HAP-1 (cell line): ENCODE measurements at regions not wholly inside any gene's neighbourhood (a gene's known extent, or its start where the extent isn't known, plus 50 kb on each side); places are given as distances from the start of the nearest gene placed in this dataset.
A peak's percentile ranks its signal among the peaks of the same experiment; 100 is the strongest.

Source experiments
- DNase-seq, 2 experiments: peaks; one replicate each; pipeline ENCODE4 v3.0.0-alpha.2; 2016 to 2020; ENCODE audit warnings: low spot score in 2 of 2
- H3K27me3 ChIP-seq: fragments of 250-450 bp; sonication (Bioruptor Pico); 2 replicates; pipeline ENCODE4 v1.5.1; 2020; ENCODE audit warnings: low read depth, mild to moderate bottlenecking, moderate library complexity
- H3K36me3 ChIP-seq: fragments of 250-450 bp; sonication (Bioruptor Pico); replicated peaks from 2 replicates; pipeline ENCODE4 v1.5.1; 2020; ENCODE audit warnings: mild to moderate bottlenecking
- H3K4me1 ChIP-seq: fragments of 250-450 bp; sonication (Bioruptor Pico); 2 replicates; pipeline ENCODE4 v1.5.1; 2020; ENCODE audit warnings: mild to moderate bottlenecking
- H3K4me3 ChIP-seq: fragments of 250-450 bp; sonication (Bioruptor Pico); 2 replicates; pipeline ENCODE4 v1.5.1; 2020; ENCODE audit warnings: mild to moderate bottlenecking, moderate library complexity
- H3K9me3 ChIP-seq: fragments of 250-450 bp; sonication (Bioruptor Pico); 2 replicates; pipeline ENCODE4 v1.5.1; 2020; ENCODE audit warnings: mild to moderate bottlenecking, moderate library complexity
- in situ Hi-C: fragments of 300-500 bp; cut with MboI; formaldehyde crosslinking; loops from 3 replicates; pipeline ENCODE4 v1.14.3; 2020; ENCODE audit warnings: low sequenced_read_pairs, inconsistent platforms, mixed read lengths

GRCh38 chr6:26249957-26250697 is 114.9 kb upstream of the BTN3A2 start:
- Histone ChIP-seq H3K4me1 (peaks cover 17% of the 10 kb centered on the region), H3K27me3 (no peaks in the 10 kb centered on the region), H3K36me3 (no peaks in the 10 kb centered on the region), H3K4me3 (no peak overlapping the region), H3K9me3 (no peaks in the 10 kb centered on the region)
- in situ Hi-C loops: no loop called here
- no peak for DNase-seq

GRCh38 chr6:26250698-26251044 is 114.3 kb upstream of the BTN3A2 start:
- in situ Hi-C loops: no loop called here
- Histone ChIP-seq H3K27me3 (no peaks in the 10 kb centered on the region), H3K4me3 (no peak overlapping the region), H3K4me1 (peaks cover 17% of the 10 kb centered on the region), H3K36me3 (no peaks in the 10 kb centered on the region), H3K9me3 (no peaks in the 10 kb centered on the region)
- no peak for DNase-seq

- no peaks in the 10 kb centered on the region for H3K36me3 ChIP-seq
- no peak for DNase-seq
- peaks cover 17% of the 10 kb centered on the region for H3K4me1 ChIP-seq
- no peak overlapping the region for H3K4me3 ChIP-seq
- no peaks in the 10 kb centered on the region for H3K9me3 ChIP-seq
- no peaks in the 10 kb centered on the region for H3K27me3 ChIP-seq
- in situ Hi-C loops: no loop called here
These were observed 113.5 kb upstream of the BTN3A2 start for GRCh38 chr6:26251354-26252076.

- Histone ChIP-seq H3K4me1 (peaks cover 23% of the 10 kb centered on the region), H3K9me3 (no peaks in the 10 kb centered on the region), H3K36me3 (no peaks in the 10 kb centered on the region), H3K4me3 (no peak overlapping the region), H3K27me3 (no peaks in the 10 kb centered on the region)
- in situ Hi-C loops: no loop called here
- DNase-seq: no peak
These were observed 112.9 kb upstream of the BTN3A2 start for GRCh38 chr6:26252077-26252472.

GRCh38 chr6:26254724-26255123 is 110.3 kb upstream of the BTN3A2 start:
- DNase-seq: no peak
- Histone ChIP-seq H3K9me3 (no peaks in the 10 kb centered on the region), H3K4me1 (peaks cover 36% of the 10 kb centered on the region), H3K36me3 (no peaks in the 10 kb centered on the region), H3K27me3 (no peaks in the 10 kb centered on the region), H3K4me3 (no peak overlapping the region)
- in situ Hi-C loops: no loop called here

- H3K9me3 ChIP-seq: no peaks in the 10 kb centered on the region
- in situ Hi-C loops: no loop called here
- H3K27me3 ChIP-seq: no peaks in the 10 kb centered on the region
- peaks cover 36% of the 10 kb centered on the region for H3K4me1 ChIP-seq
- no peaks in the 10 kb centered on the region for H3K36me3 ChIP-seq
- H3K4me3 ChIP-seq: no peak overlapping the region
- peak; percentile 40 to 62 for DNase-seq
These were observed 107.7 kb upstream of the BTN3A2 start for GRCh38 chr6:26257272-26257671.

GRCh38 chr6:26258212-26258977 is 106.6 kb upstream of the BTN3A2 start:
- Histone ChIP-seq H3K36me3 (no peaks in the 10 kb centered on the region), H3K27me3 (no peaks in the 10 kb centered on the region), H3K4me1 (peaks cover 25% of the 10 kb centered on the region), H3K4me3 (no peak overlapping the region), H3K9me3 (no peaks in the 10 kb centered on the region)
- DNase-seq: no peak
- in situ Hi-C loops: no loop called here

- H3K4me3 ChIP-seq: no peak overlapping the region
- in situ Hi-C loops: no loop called here
- no peak for DNase-seq
- H3K27me3 ChIP-seq: no peaks in the 10 kb centered on the region
- H3K4me1 ChIP-seq: peaks cover 23% of the 10 kb centered on the region
- no peaks in the 10 kb centered on the region for H3K9me3 ChIP-seq
- H3K36me3 ChIP-seq: no peaks in the 10 kb centered on the region
These were observed 104.8 kb upstream of the BTN3A2 start for GRCh38 chr6:26260110-26260637.

GRCh38 chr6:26260725-26261490 is 104.1 kb upstream of the BTN3A2 start:
- in situ Hi-C loops: no loop called here
- Histone ChIP-seq H3K9me3 (no peaks in the 10 kb centered on the region), H3K4me1 (peaks cover 23% of the 10 kb centered on the region), H3K27me3 (no peaks in the 10 kb centered on the region), H3K4me3 (no peak overlapping the region), H3K36me3 (no peaks in the 10 kb centered on the region)
- no peak for DNase-seq

GRCh38 chr6:26264547-26264946 is 100.5 kb upstream of the BTN3A2 start:
- in situ Hi-C loops: no loop called here
- Histone ChIP-seq H3K4me3 (no peak overlapping the region), H3K36me3 (no peaks in the 10 kb centered on the region), H3K27me3 (no peaks in the 10 kb centered on the region), H3K4me1 (peaks cover 5% of the 10 kb centered on the region), H3K9me3 (no peaks in the 10 kb centered on the region)
- no peak for DNase-seq

- DNase-seq: peak; percentile 40 to 50
- no peaks in the 10 kb centered on the region for H3K27me3 ChIP-seq
- in situ Hi-C loops: no loop called here
- peaks cover 8% of the 10 kb centered on the region for H3K4me1 ChIP-seq
- H3K9me3 ChIP-seq: no peaks in the 10 kb centered on the region
- H3K4me3 ChIP-seq: no peak overlapping the region
- H3K36me3 ChIP-seq: no peaks in the 10 kb centered on the region
These were observed 97.9 kb upstream of the BTN3A2 start for GRCh38 chr6:26267083-26267589.

GRCh38 chr6:26268659-26269402 is 96.2 kb upstream of the BTN3A2 start:
- H3K4me3 ChIP-seq: peak overlapping the region; percentile 75
- DNase-seq: peak; percentile 53 to 67
- no peaks in the 10 kb centered on the region for H3K27me3 ChIP-seq
- peaks cover 8% of the 10 kb centered on the region for H3K4me1 ChIP-seq
- in situ Hi-C loops: no loop called here
- no peaks in the 10 kb centered on the region for H3K36me3 ChIP-seq
- no peaks in the 10 kb centered on the region for H3K9me3 ChIP-seq
